ENCODE measurements at regions not wholly inside any gene's neighbourhood (a gene's known extent, or its start where the extent isn't known, plus 50 kb on each side); places are given as distances from the start of the nearest gene placed in this dataset.

DNA sequence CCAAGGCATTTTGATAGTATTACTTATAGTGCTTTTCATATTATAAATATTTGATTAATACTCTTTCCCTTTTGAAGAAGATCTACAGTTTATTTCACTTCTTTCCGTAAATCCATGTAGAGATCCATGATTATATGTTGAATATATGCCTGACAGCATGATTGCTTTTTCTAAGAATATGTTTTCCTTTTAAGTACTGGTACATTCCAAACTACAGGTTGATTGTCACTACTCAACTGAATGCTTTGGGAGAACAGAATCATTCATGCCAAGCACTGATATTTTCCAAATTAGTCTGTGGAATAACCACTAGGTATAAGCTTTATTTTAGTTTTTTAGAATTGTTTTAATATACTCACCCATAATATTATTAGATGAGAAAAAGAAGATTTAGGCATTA is 330.2 kb downstream of the BCKDHB start:
- DNase-seq (ENCODE audit: low read depth) = no peak
- no peak overlapping the region for H3K4me3 ChIP-seq (ENCODE audit: low read depth, low read length)
- TF ChIP-seq, protein P1, sequence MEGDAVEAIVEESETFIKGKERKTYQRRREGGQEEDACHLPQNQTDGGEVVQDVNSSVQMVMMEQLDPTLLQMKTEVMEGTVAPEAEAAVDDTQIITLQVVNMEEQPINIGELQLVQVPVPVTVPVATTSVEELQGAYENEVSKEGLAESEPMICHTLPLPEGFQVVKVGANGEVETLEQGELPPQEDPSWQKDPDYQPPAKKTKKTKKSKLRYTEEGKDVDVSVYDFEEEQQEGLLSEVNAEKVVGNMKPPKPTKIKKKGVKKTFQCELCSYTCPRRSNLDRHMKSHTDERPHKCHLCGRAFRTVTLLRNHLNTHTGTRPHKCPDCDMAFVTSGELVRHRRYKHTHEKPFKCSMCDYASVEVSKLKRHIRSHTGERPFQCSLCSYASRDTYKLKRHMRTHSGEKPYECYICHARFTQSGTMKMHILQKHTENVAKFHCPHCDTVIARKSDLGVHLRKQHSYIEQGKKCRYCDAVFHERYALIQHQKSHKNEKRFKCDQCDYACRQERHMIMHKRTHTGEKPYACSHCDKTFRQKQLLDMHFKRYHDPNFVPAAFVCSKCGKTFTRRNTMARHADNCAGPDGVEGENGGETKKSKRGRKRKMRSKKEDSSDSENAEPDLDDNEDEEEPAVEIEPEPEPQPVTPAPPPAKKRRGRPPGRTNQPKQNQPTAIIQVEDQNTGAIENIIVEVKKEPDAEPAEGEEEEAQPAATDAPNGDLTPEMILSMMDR (IDR thresholded peaks at IDR 0.05; ENCODE audit: low read depth, low read length, missing control alignments) = no peak

DNA sequence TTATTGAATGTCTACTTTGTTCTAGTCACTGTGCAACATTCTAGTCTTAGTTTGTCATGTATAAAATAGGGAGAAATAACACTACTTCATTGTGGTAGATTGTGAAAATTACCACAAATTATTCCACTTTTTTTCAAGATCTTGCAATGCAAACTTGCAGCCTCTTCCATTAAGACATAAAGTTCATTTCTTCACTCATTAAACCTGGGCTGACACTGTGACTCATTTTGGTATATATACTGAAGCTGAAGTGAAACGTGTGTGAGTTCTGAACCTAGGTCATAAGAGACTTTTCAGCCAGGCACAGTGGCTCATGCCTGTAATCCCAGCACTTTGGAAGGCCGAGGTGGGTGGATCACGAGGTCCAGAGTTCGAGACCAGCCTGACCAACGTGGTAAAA is 329.0 kb downstream of the BCKDHB start:
- TF ChIP-seq, protein P1 (IDR thresholded peaks at IDR 0.05; ENCODE audit: low read depth, low read length, missing control alignments) = no peak
- H3K4me3 ChIP-seq (ENCODE audit: low read depth, low read length) = no peak overlapping the region

GRCh38 chr6:80434691-80435350 is 328.4 kb downstream of the BCKDHB start:
- TF ChIP-seq, protein P1 (IDR thresholded peaks at IDR 0.05; ENCODE audit: low read depth, low read length, missing control alignments) = no peak
- H3K4me3 ChIP-seq (ENCODE audit: low read depth, low read length) = no peak overlapping the region
- no peak for DNase-seq (ENCODE audit: low read depth)

More for the DNA sequence above, 329.0 kb downstream of the BCKDHB start:
- DNase-seq (ENCODE audit: low read depth) = no peak

DNA sequence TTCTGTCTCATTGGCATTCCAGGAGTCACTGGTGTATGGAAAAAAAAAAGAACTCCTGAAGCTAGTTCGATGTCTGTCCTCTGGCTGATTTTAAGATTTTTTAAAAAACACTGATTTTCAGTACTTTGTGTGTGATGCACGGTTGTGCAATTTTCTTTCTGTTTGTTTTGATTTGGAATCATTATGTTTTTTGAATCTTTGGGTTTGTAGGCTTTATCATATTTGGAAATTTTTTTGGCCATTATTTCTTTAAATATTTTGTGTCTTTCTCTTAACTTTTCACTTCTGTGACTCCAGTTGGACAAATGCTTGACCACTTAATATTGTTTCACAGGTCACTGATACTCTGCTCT is 327.2 kb downstream of the BCKDHB start:
- no peak overlapping the region for H3K4me3 ChIP-seq (ENCODE audit: low read depth, low read length)

DNA sequence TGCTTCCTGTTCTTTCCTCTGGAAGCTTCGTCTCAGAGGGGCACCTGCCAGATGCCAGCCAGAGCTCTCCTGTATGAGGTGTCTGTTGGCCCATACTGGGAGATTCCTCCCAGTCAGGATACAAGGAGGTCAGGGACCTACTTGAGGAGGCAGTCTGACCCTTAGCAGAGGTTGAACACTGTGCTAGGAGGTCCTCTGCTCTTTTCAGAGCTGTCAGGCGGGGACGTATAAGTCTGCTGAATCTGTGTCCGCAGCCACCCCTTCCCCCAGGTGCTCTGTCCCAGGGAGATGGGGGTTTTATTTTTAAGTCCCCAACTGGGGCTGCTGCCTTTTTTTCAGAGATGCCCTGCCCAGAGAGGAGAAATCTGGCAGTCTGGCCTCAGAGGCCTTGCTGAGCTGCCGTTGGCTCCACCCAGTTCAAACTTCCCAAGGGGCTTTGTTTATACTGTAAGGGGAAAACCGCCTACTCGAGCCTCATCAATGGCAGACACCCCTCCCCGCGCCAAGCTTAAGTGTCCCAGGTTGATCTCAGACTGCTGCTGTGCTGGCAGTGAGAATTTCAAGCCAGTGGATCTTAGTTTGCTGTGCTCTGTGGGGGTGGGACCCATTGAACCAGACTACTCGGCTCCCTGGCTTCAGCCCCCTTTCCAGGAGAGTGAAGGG is 326.7 kb downstream of the BCKDHB start:
- no peak overlapping the region for H3K4me3 ChIP-seq (ENCODE audit: low read depth, low read length)
- TF ChIP-seq, protein P1 (IDR thresholded peaks at IDR 0.05; ENCODE audit: low read depth, low read length, missing control alignments) = no peak
- no peak for DNase-seq (ENCODE audit: low read depth)

More for the DNA sequence above, 327.2 kb downstream of the BCKDHB start:
- no peak for DNase-seq (ENCODE audit: low read depth)
- TF ChIP-seq, protein P1 (IDR thresholded peaks at IDR 0.05; ENCODE audit: low read depth, low read length, missing control alignments) = no peak

DNA sequence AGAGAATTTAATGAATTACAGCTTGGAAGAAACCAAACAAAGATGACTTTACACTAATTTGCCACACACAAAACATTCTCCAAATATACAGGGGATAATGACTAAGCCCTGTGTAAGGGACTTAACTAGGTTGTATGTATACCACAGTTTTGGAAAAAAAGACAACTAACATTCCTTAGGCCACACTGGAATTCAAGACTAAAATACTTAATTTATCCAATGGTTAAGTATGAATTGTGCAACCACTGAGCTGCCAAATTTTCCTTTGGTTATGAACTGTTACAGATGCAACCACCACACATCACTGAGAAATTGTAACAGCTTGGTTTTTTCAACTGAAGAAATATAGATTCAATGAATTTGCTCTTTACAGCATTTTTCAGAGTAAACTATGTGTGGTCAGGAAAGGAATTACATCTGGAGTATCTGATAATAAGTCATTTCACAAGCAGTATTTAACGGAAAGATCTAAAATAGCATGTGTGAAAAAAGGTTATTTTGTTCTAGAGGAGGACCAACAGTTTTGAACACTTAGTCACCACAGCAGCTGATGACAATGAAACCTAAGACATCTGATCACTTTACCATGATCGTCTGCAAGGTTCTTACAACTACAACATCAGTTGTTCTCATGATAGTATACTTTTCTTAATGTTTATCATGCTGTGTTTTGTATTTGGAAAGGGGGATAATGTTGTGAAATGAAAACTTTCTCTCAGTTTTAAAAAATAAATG is 318.8 kb downstream of the BCKDHB start:
- TF ChIP-seq, protein P1 (IDR thresholded peaks at IDR 0.05; ENCODE audit: low read depth, low read length, missing control alignments) = no peak
- H3K4me3 ChIP-seq (ENCODE audit: low read depth, low read length) = no peak overlapping the region
- no peak for DNase-seq (ENCODE audit: low read depth)

Data from GM12864 (cell line).